ENCODE measurements at regions not wholly inside any gene's neighbourhood (a gene's known extent, or its start where the extent isn't known, plus 50 kb on each side); places are given as distances from the start of the nearest gene placed in this dataset.

- H2AFZ ChIP-seq (ENCODE audit: low read length, unreplicated experiment), result no peak overlapping the region
- no peaks in the 10 kb centered on the region for H3K79me2 ChIP-seq (ENCODE audit: control insufficient read depth, insufficient read depth, low read length, unreplicated experiment)
- peaks cover 4% of the 10 kb centered on the region; the same call in 1 of the 2 replicates for H3K27me3 ChIP-seq (ENCODE audit: insufficient read depth, low read length)
- H3K27ac ChIP-seq (ENCODE audit: low read depth, low read length), result no peak overlapping the region
- no peaks in the 10 kb centered on the region for H3K4me1 ChIP-seq (ENCODE audit: control insufficient read depth, insufficient read depth, low read length, unreplicated experiment)
- no peak overlapping the region for H3K4me3 ChIP-seq (ENCODE audit: low read depth, low read length)
- H3K36me3 ChIP-seq (ENCODE audit: insufficient read depth, low read length), result no peaks in the 10 kb centered on the region
Observed at GRCh38 chr6:120826253-120826652, 508.0 kb downstream of the TBC1D32 start.

- Histone ChIP-seq H3K79me2 (ENCODE audit: control insufficient read depth, insufficient read depth, low read length, unreplicated experiment) (no peaks in the 10 kb centered on the region), H3K36me3 (ENCODE audit: insufficient read depth, low read length) (no peaks in the 10 kb centered on the region), H2AFZ (ENCODE audit: low read length, unreplicated experiment) (no peak overlapping the region), H3K27ac (ENCODE audit: low read depth, low read length) (no peak overlapping the region), H3K4me3 (ENCODE audit: low read depth, low read length) (no peak overlapping the region), H3K4me1 (ENCODE audit: control insufficient read depth, insufficient read depth, low read length, unreplicated experiment) (no peaks in the 10 kb centered on the region), H3K27me3 (ENCODE audit: insufficient read depth, low read length) (no peaks in the 10 kb centered on the region)
Observed at GRCh38 chr6:120816794-120817193, 517.5 kb downstream of the TBC1D32 start.

- H3K36me3 ChIP-seq (ENCODE audit: insufficient read depth, low read length), result no peaks in the 10 kb centered on the region
- no peaks in the 10 kb centered on the region for H3K27me3 ChIP-seq (ENCODE audit: insufficient read depth, low read length)
- no peaks in the 10 kb centered on the region for H3K79me2 ChIP-seq (ENCODE audit: control insufficient read depth, insufficient read depth, low read length, unreplicated experiment)
- H3K27ac ChIP-seq (ENCODE audit: low read depth, low read length), result no peak overlapping the region
- H3K4me1 ChIP-seq (ENCODE audit: control insufficient read depth, insufficient read depth, low read length, unreplicated experiment), result no peaks in the 10 kb centered on the region
- H2AFZ ChIP-seq (ENCODE audit: low read length, unreplicated experiment), result no peak overlapping the region
- H3K4me3 ChIP-seq (ENCODE audit: low read depth, low read length), result no peak overlapping the region
Observed at GRCh38 chr6:120805276-120805675, 529.0 kb downstream of the TBC1D32 start.

GRCh38 chr6:120804612-120805011 lies 529.7 kb downstream of the TBC1D32 start:
- no peak overlapping the region for H2AFZ ChIP-seq (ENCODE audit: low read length, unreplicated experiment)
- no peaks in the 10 kb centered on the region for H3K36me3 ChIP-seq (ENCODE audit: insufficient read depth, low read length)
- H3K4me1 ChIP-seq (ENCODE audit: control insufficient read depth, insufficient read depth, low read length, unreplicated experiment), result no peaks in the 10 kb centered on the region
- H3K27ac ChIP-seq (ENCODE audit: low read depth, low read length), result no peak overlapping the region
- no peak overlapping the region for H3K4me3 ChIP-seq (ENCODE audit: low read depth, low read length)
- no peaks in the 10 kb centered on the region for H3K27me3 ChIP-seq (ENCODE audit: insufficient read depth, low read length)
- H3K79me2 ChIP-seq (ENCODE audit: control insufficient read depth, insufficient read depth, low read length, unreplicated experiment), result no peaks in the 10 kb centered on the region

GRCh38 chr6:120786682-120787081 lies 547.6 kb downstream of the TBC1D32 start:
- Histone ChIP-seq H2AFZ (ENCODE audit: low read length, unreplicated experiment) (no peak overlapping the region), H3K4me1 (ENCODE audit: control insufficient read depth, insufficient read depth, low read length, unreplicated experiment) (no peaks in the 10 kb centered on the region), H3K4me3 (ENCODE audit: low read depth, low read length) (no peak overlapping the region), H3K27me3 (ENCODE audit: insufficient read depth, low read length) (no peaks in the 10 kb centered on the region), H3K36me3 (ENCODE audit: insufficient read depth, low read length) (no peaks in the 10 kb centered on the region), H3K79me2 (ENCODE audit: control insufficient read depth, insufficient read depth, low read length, unreplicated experiment) (no peaks in the 10 kb centered on the region), H3K27ac (ENCODE audit: low read depth, low read length) (no peak overlapping the region)

GRCh38 chr6:120786256-120786655 lies 548.0 kb downstream of the TBC1D32 start:
- H3K27ac ChIP-seq (ENCODE audit: low read depth, low read length), result no peak overlapping the region
- no peak overlapping the region for H3K4me3 ChIP-seq (ENCODE audit: low read depth, low read length)
- no peaks in the 10 kb centered on the region for H3K79me2 ChIP-seq (ENCODE audit: control insufficient read depth, insufficient read depth, low read length, unreplicated experiment)
- H3K36me3 ChIP-seq (ENCODE audit: insufficient read depth, low read length), result no peaks in the 10 kb centered on the region
- H3K27me3 ChIP-seq (ENCODE audit: insufficient read depth, low read length), result no peaks in the 10 kb centered on the region
- H2AFZ ChIP-seq (ENCODE audit: low read length, unreplicated experiment), result no peak overlapping the region
- H3K4me1 ChIP-seq (ENCODE audit: control insufficient read depth, insufficient read depth, low read length, unreplicated experiment), result no peaks in the 10 kb centered on the region

- Histone ChIP-seq H3K36me3 (ENCODE audit: insufficient read depth, low read length) (no peaks in the 10 kb centered on the region), H3K27ac (ENCODE audit: low read depth, low read length) (no peak overlapping the region), H3K27me3 (ENCODE audit: insufficient read depth, low read length) (no peaks in the 10 kb centered on the region), H3K79me2 (ENCODE audit: control insufficient read depth, insufficient read depth, low read length, unreplicated experiment) (no peaks in the 10 kb centered on the region), H2AFZ (ENCODE audit: low read length, unreplicated experiment) (no peak overlapping the region), H3K4me3 (ENCODE audit: low read depth, low read length) (no peak overlapping the region), H3K4me1 (ENCODE audit: control insufficient read depth, insufficient read depth, low read length, unreplicated experiment) (no peaks in the 10 kb centered on the region)
Observed at GRCh38 chr6:120785459-120786086, 548.7 kb downstream of the TBC1D32 start.

- H3K27ac ChIP-seq (ENCODE audit: low read depth, low read length), result no peak overlapping the region
- H3K36me3 ChIP-seq (ENCODE audit: insufficient read depth, low read length), result no peaks in the 10 kb centered on the region
Observed at GRCh38 chr6:120779441-120779840, 554.8 kb downstream of the TBC1D32 start.

GRCh38 chr6:120775698-120776097 lies 558.6 kb downstream of the TBC1D32 start:
- Histone ChIP-seq H3K36me3 (ENCODE audit: insufficient read depth, low read length) (no peaks in the 10 kb centered on the region), H3K4me1 (ENCODE audit: control insufficient read depth, insufficient read depth, low read length, unreplicated experiment) (no peaks in the 10 kb centered on the region), H3K79me2 (ENCODE audit: control insufficient read depth, insufficient read depth, low read length, unreplicated experiment) (no peaks in the 10 kb centered on the region), H3K27ac (ENCODE audit: low read depth, low read length) (no peak overlapping the region), H2AFZ (ENCODE audit: low read length, unreplicated experiment) (no peak overlapping the region), H3K4me3 (ENCODE audit: low read depth, low read length) (no peak overlapping the region), H3K27me3 (ENCODE audit: insufficient read depth, low read length) (no peaks in the 10 kb centered on the region)

More at GRCh38 chr6:120779441-120779840, 554.8 kb downstream of the TBC1D32 start:
- no peak overlapping the region for H3K4me3 ChIP-seq (ENCODE audit: low read depth, low read length)
- no peak overlapping the region for H2AFZ ChIP-seq (ENCODE audit: low read length, unreplicated experiment)
- H3K27me3 ChIP-seq (ENCODE audit: insufficient read depth, low read length), result no peaks in the 10 kb centered on the region
- H3K4me1 ChIP-seq (ENCODE audit: control insufficient read depth, insufficient read depth, low read length, unreplicated experiment), result no peaks in the 10 kb centered on the region
- H3K79me2 ChIP-seq (ENCODE audit: control insufficient read depth, insufficient read depth, low read length, unreplicated experiment), result no peaks in the 10 kb centered on the region

- Histone ChIP-seq H3K27me3 (ENCODE audit: insufficient read depth, low read length) (no peaks in the 10 kb centered on the region), H3K4me3 (ENCODE audit: low read depth, low read length) (no peak overlapping the region), H2AFZ (ENCODE audit: low read length, unreplicated experiment) (no peak overlapping the region), H3K27ac (ENCODE audit: low read depth, low read length) (no peak overlapping the region), H3K36me3 (ENCODE audit: insufficient read depth, low read length) (no peaks in the 10 kb centered on the region), H3K4me1 (ENCODE audit: control insufficient read depth, insufficient read depth, low read length, unreplicated experiment) (no peaks in the 10 kb centered on the region), H3K79me2 (ENCODE audit: control insufficient read depth, insufficient read depth, low read length, unreplicated experiment) (no peaks in the 10 kb centered on the region)
Observed at GRCh38 chr6:120774275-120774674, 560.0 kb downstream of the TBC1D32 start.

GRCh38 chr6:120771019-120771418 lies 563.3 kb downstream of the TBC1D32 start:
- no peak overlapping the region for H3K4me3 ChIP-seq (ENCODE audit: low read depth, low read length)
- H2AFZ ChIP-seq (ENCODE audit: low read length, unreplicated experiment), result no peak overlapping the region
- no peaks in the 10 kb centered on the region for H3K27me3 ChIP-seq (ENCODE audit: insufficient read depth, low read length)
- H3K27ac ChIP-seq (ENCODE audit: low read depth, low read length), result no peak overlapping the region
- no peaks in the 10 kb centered on the region for H3K36me3 ChIP-seq (ENCODE audit: insufficient read depth, low read length)
- H3K79me2 ChIP-seq (ENCODE audit: control insufficient read depth, insufficient read depth, low read length, unreplicated experiment), result no peaks in the 10 kb centered on the region
- H3K4me1 ChIP-seq (ENCODE audit: control insufficient read depth, insufficient read depth, low read length, unreplicated experiment), result no peaks in the 10 kb centered on the region
